Activated naive CD4-positive, alpha-beta T cell treated with anti-CD3 and anti-CD28 coated beads, Interleukin-2, amount 10 ng/mL, durations not matched to agents 7 days and 5 days (primary cell): ENCODE measurements at regions not wholly inside any gene's neighbourhood (a gene's known extent, or its start where the extent isn't known, plus 50 kb on each side); places are given as distances from the start of the nearest gene placed in this dataset.
"Not testable (repeated sequence)": the region's sequence is repeated elsewhere in the genome, so short reads cannot be mapped to it uniquely, and the experiment has no call there.

Experiments used
- CTCF ChIA-PET: fragments of 350-600 bp; sonication (Branson Sonifier 250); formaldehyde crosslinking; loops from one replicate; lab custom pipeline; 2021; ENCODE audit warnings: antibody characterized with exemption; lab: Charles Lee
- DNase-seq: peaks from one replicate; pipeline ENCODE4 v3.0.0-alpha.2; 2020
- H3K27ac Mint-ChIP-seq: one replicate; pipeline ENCODE4 v1.8.0; 2021; ENCODE audit warnings: mild to moderate bottlenecking, moderate library complexity, mixed read lengths
- H3K27me3 Mint-ChIP-seq: one replicate; pipeline ENCODE4 v1.8.0; 2021; ENCODE audit warnings: mild to moderate bottlenecking, mixed read lengths
- H3K36me3 Mint-ChIP-seq: one replicate; pipeline ENCODE4 v1.8.0; 2021; ENCODE audit warnings: mixed read lengths
- H3K4me1 Mint-ChIP-seq: one replicate; pipeline ENCODE4 v1.8.0; 2021; ENCODE audit warnings: mixed read lengths
- H3K4me3 Mint-ChIP-seq: one replicate; pipeline ENCODE4 v1.8.0; 2021; ENCODE audit warnings: mild to moderate bottlenecking, moderate library complexity, mixed read lengths
- H3K9me3 Mint-ChIP-seq: one replicate; pipeline ENCODE4 v1.8.0; 2021; ENCODE audit warnings: mixed read lengths

DNA sequence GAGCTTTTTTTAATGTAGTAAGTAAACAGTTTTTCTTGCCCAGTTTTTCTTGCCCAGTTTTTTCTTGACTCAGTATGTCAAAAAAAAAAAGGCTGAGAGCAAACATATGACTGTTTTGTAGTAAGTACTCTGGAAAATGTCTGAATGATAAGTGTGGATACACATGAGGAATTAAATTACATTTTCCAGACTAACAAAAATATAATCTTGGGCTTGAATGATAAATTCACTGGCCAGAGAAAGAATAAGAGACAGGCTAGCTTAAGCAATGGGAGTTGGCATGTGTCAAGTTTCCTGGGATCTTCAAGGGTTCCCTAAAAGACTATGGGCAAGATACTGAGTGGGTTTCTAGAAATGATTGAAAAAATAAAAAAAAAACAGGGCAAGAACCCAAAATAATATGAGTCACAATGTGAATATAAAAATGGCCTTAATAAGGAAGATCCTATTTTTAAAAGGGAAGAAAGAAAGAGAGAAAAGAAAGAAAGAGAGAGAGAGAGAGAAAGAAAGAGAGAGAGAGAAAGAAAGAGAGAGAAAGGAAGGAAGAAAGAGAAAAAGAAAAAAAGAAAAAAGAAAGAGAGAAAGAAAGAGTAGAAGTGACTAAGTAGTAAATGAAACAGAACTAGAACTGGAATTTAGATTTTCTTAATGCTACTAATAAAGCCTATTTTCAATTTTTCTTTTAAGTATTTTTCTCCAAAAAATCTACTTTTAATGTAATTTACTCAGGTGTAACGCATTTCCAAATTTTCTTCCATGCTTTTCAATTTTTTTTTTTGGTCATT is 60.2 kb downstream of the TFPI2 start:
- H3K4me1 Mint-ChIP-seq, result no peaks in the 10 kb centered on the region
- DNase-seq, result no peak
- CTCF ChIA-PET, result no interaction called here
- no peaks in the 10 kb centered on the region for H3K27me3 Mint-ChIP-seq
- H3K27ac Mint-ChIP-seq, result no peak overlapping the region
- H3K9me3 Mint-ChIP-seq, result no peaks in the 10 kb centered on the region
- no peaks in the 10 kb centered on the region for H3K36me3 Mint-ChIP-seq
- H3K4me3 Mint-ChIP-seq, result no peak overlapping the region

DNA sequence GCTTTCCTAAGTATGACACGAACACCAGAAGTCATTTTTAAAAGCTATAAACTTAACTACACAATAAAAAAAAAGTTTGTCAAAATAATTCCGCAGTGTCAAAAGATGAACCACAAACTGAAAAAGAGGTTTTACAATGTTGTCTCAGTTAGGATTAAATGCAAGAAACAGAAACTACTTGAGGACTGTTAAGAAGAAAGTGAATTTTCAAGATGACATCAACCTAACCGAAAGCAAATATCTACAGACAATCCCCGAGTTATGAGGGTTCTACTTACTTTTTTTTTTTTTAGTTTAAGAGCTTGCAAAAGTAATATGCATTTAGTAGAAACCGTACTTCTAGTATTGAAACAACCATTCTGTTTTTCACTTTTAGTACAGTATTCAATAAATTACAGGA is 62.3 kb downstream of the TFPI2 start:
- no peak overlapping the region for H3K27ac Mint-ChIP-seq
- no peak for DNase-seq
- CTCF ChIA-PET, result no interaction called here
- no peaks in the 10 kb centered on the region for H3K4me1 Mint-ChIP-seq
- H3K36me3 Mint-ChIP-seq, result no peaks in the 10 kb centered on the region
- H3K4me3 Mint-ChIP-seq, result no peak overlapping the region
- H3K9me3 Mint-ChIP-seq, result no peaks in the 10 kb centered on the region
- H3K27me3 Mint-ChIP-seq, result no peaks in the 10 kb centered on the region

DNA sequence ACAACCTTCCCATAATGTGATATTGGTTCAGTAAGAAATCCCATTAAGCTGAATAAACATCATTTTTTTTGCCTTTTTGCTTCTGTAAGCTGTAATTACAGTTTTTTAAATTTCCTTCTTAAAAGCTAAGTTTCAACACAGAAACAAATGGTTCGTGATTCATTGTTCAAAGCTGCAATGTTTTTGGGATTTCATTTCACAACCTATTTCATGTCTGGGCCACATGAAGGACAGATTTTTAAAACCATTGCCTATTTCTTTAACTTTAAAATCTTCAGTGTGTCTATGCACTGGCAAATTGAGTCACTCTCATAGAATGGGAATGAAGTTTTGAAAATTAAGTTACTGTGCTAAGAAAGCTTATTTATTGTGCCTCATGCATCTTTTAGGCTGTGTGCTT is 66.9 kb downstream of the TFPI2 start:
- DNase-seq, result no peak
- H3K4me1 Mint-ChIP-seq, result no peaks in the 10 kb centered on the region
- CTCF ChIA-PET, result no interaction called here
- H3K4me3 Mint-ChIP-seq, result no peak overlapping the region
- H3K9me3 Mint-ChIP-seq, result no peaks in the 10 kb centered on the region
- no peaks in the 10 kb centered on the region for H3K36me3 Mint-ChIP-seq
- no peak overlapping the region for H3K27ac Mint-ChIP-seq
- no peaks in the 10 kb centered on the region for H3K27me3 Mint-ChIP-seq

DNA sequence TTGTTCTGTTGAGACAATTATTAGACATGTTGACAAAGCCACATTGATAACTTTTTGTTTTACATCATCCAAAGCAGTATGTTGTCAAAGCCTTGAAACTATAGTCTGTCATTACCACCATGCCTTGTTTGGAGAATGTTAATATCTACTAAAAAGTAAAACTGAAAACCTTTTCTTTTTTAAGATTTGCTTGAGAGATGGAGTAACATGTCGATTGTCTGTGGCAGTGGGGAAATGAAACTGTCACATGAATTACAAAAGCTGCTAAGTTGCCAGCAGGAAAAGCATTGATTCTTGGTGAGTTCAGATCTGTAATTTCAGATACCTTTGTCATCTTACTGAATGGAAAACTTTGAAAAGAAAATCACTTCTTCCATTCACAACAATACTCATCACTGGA is 69.1 kb downstream of the TFPI2 start:
- CTCF ChIA-PET, result no interaction called here
- no peaks in the 10 kb centered on the region for H3K4me1 Mint-ChIP-seq
- no peaks in the 10 kb centered on the region for H3K36me3 Mint-ChIP-seq
- H3K27ac Mint-ChIP-seq, result no peak overlapping the region
- no peaks in the 10 kb centered on the region for H3K27me3 Mint-ChIP-seq
- no peak for DNase-seq
- no peaks in the 10 kb centered on the region for H3K9me3 Mint-ChIP-seq
- no peak overlapping the region for H3K4me3 Mint-ChIP-seq

DNA sequence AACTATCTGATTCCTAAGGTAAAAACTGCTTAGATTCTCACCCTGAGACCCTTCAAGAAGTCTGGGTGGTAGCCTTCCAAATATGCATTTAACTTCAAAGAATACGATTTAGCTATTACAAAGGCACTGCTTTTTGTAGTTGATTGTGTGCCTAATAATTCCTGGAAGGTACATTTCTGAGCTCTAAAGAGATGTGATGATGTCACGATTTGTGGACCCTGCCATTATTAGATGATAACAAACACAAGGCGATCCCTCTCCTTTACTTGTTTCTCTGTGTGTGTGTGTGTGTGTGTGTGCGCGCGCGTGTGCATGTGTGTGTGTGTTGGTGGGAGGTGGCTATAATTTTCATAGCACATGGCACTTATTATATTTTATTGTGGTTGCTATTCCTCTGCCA is 70.9 kb downstream of the TFPI2 start:
- Mint-ChIP-seq H3K27ac (no peak overlapping the region), H3K9me3 (no peaks in the 10 kb centered on the region)
- CTCF ChIA-PET, result no interaction called here

DNA sequence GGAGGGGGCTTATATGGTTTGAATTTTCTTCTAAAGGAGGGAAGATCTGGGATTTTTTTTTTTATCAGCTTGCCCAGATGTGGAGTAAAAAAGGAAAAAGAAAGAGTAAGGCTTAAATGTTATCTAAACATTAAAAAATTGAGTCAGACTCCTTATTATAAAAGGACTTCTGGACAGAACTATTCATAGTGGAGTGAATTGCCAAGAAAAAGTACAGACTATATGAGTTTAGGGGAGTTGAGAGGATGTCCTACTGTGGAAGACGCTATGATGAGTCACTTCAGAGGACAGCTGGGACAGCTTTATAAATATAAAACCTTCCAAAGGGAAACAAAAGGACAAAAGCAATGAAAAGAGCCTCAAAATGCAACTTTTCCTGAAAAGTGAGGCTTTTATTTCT is 73.0 kb downstream of the TFPI2 start:
- Mint-ChIP-seq H3K9me3 (no peaks in the 10 kb centered on the region), H3K27me3 (no peaks in the 10 kb centered on the region), H3K27ac (no peak overlapping the region), H3K4me1 (no peaks in the 10 kb centered on the region), H3K4me3 (no peak overlapping the region), H3K36me3 (no peaks in the 10 kb centered on the region)
- CTCF ChIA-PET, result no interaction called here
- DNase-seq, result no peak

More for the DNA sequence above, 70.9 kb downstream of the TFPI2 start:
- Mint-ChIP-seq H3K4me3 (no peak overlapping the region), H3K36me3 (no peaks in the 10 kb centered on the region), H3K4me1 (no peaks in the 10 kb centered on the region), H3K27me3 (no peaks in the 10 kb centered on the region)
- no peak for DNase-seq

DNA sequence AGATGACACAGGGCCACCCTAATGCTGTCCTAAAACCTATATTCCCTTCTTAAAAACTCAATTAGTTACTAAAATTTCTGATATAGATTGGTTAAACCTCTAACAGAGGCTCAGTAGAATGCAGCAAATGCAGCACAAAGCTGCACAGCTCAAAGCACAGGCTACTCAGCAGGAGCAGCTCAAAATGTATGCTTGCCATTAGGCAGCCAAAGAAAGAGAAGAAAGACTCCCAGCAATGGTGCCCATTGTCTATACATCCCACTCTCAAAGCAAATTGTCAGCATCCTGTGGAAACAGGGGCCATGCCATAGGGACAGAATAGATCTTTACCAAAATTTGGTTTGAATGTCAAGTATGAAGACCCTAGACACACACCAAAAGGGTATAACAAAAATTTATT is 73.5 kb downstream of the TFPI2 start:
- Mint-ChIP-seq H3K36me3 (no peaks in the 10 kb centered on the region), H3K9me3 (no peaks in the 10 kb centered on the region), H3K27ac (no peak overlapping the region), H3K4me1 (no peaks in the 10 kb centered on the region), H3K27me3 (no peaks in the 10 kb centered on the region), H3K4me3 (no peak overlapping the region)
- CTCF ChIA-PET, result no interaction called here
- DNase-seq, result no peak

DNA sequence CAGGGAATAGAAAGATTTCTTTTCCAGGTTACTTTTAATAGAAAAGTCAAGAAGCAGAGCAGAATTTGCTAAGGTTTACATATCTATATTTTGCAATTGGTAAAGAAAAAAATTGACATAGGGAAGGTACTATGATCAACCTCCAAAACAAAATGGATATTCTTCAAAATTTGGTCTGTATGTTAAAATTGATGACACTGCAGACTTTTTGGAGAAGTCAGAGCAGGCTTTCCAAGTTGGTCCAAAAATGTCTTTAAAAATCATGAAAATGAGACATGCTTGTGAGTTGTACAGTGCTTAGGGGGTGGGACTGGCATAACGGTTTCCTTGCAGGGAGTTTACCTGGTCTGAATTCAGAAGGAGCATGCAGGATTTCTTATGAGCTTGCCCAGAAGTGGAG is 77.0 kb downstream of the TFPI2 start:
- Mint-ChIP-seq H3K9me3 (no peaks in the 10 kb centered on the region), H3K27me3 (no peaks in the 10 kb centered on the region), H3K4me3 (no peak overlapping the region), H3K4me1 (no peaks in the 10 kb centered on the region), H3K36me3 (no peaks in the 10 kb centered on the region), H3K27ac (no peak overlapping the region)
- CTCF ChIA-PET, result no interaction called here
- DNase-seq, result no peak

DNA sequence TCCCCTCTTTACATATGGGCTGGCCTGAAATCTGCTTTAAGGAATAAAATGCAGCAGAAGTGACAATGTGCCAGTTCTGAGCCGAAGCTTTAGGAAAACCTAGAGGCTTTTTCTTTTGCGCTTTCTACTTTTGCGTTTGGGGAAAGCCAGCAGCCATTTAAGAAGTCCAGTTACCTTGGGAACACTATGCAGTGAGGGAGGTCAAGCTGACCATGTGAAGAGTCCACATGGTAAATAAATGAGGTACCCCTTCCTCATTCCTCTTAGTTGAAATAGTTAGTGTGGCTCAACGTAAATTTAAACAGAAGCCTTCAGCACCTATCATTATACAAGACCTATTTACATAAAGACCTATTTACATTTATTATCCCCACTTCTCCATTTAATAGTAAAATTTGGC is 78.5 kb downstream of the TFPI2 start:
- Mint-ChIP-seq H3K9me3 (no peaks in the 10 kb centered on the region), H3K27me3 (no peaks in the 10 kb centered on the region), H3K4me1 (no peaks in the 10 kb centered on the region), H3K36me3 (no peaks in the 10 kb centered on the region), H3K27ac (no peak overlapping the region), H3K4me3 (no peak overlapping the region)
- CTCF ChIA-PET, result no interaction called here
- DNase-seq, result no peak

DNA sequence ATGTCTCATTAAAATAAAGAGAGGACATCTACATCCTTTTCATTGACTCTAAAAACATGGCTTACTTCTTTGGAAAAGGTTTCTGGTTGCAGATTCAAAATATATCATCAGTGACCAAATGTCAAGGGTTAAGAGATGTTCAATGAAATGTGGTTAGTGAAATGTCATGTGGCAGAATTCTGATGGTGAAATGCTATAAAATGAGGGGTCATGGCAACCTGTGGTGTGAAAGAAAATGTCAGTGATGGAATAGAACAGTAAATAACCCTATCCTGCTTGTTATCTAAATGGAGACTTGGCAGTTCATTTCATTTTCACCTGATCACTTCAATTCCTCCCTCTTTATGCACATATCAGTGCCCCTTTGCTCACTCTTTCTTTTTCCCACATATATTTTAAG is 79.4 kb downstream of the TFPI2 start:
- Mint-ChIP-seq H3K4me1 (no peaks in the 10 kb centered on the region), H3K4me3 (no peak overlapping the region), H3K36me3 (no peaks in the 10 kb centered on the region), H3K27ac (no peak overlapping the region), H3K27me3 (no peaks in the 10 kb centered on the region), H3K9me3 (no peaks in the 10 kb centered on the region)
- no peak for DNase-seq
- CTCF ChIA-PET, result no interaction called here

DNA sequence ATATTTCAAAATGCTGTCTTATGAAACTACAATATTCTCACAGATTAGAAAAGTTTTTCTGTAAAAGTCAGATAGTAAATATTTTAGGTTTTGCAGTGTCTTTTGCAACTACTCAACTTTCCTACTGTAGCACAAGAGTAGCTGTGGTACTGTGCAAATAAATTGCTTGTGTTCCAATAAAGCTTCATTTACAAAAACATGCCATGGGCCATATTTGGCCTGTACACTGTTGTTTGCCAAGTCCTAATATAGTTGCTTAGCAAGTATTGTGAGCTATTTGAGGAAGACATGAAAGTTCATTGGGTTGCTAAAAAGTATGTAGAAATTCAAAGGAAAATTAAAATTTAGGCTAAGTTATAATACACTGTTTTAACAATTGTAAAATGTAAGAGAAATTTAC is 80.0 kb downstream of the TFPI2 start:
- H3K27ac Mint-ChIP-seq, result no peak overlapping the region
- H3K4me3 Mint-ChIP-seq, result no peak overlapping the region
- no peaks in the 10 kb centered on the region for H3K36me3 Mint-ChIP-seq
- H3K27me3 Mint-ChIP-seq, result no peaks in the 10 kb centered on the region
- CTCF ChIA-PET, result no interaction called here
- no peaks in the 10 kb centered on the region for H3K9me3 Mint-ChIP-seq
- no peak for DNase-seq
- no peaks in the 10 kb centered on the region for H3K4me1 Mint-ChIP-seq

DNA sequence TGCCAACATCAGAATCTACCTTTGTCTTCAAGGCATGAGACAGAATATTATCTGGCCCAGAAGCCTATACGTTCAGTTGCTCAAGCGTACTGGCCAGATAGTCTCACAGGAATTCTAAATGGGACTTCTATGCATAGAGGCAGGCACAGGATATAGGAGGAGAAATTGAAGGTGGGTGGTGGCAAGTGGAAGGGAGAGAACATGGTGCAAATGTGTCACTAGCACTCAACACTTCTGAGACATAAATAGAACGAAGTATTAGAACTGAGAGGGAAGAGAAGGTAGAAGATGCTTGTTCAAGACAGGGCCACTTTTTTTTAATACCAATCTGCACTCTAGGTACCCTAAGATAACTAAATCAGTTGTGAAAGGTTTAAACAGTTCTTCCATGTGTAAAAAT is 85.8 kb downstream of the TFPI2 start:
- no peaks in the 10 kb centered on the region for H3K36me3 Mint-ChIP-seq
- no peak for DNase-seq
- no peaks in the 10 kb centered on the region for H3K4me1 Mint-ChIP-seq
- no peak overlapping the region for H3K27ac Mint-ChIP-seq
- no peaks in the 10 kb centered on the region for H3K27me3 Mint-ChIP-seq
- CTCF ChIA-PET, result no interaction called here
- H3K9me3 Mint-ChIP-seq, result no peaks in the 10 kb centered on the region
- no peak overlapping the region for H3K4me3 Mint-ChIP-seq

DNA sequence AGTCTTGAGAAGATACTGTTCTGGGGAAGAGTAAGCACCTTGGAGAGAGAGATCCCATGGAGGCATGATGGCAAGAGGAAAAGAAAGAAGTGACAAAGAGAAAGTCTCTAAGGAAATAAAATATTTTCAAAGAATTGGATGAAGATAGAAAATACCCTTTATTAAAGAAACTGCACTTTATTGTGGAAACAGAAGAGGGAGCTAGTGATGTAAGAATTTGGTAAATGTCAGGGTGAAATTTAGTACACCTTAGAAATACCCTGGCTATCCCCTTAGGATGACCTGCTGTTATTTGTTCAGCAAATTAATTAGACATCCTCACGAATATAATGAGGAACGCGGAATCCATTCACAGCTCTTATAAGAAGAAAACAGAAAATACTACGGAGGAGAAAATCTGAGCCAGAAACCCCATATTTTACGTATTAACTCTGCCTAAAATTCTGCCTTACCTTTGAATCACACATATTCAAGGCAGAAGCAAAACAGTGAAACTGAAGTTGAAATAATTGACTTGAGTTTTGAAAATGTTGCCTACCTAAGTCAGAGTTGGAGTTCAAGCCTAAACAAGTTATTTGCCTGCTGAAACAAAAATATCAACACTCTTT is 90.7 kb downstream of the TFPI2 start:
- Mint-ChIP-seq H3K27ac (no peak overlapping the region), H3K4me3 (no peak overlapping the region), H3K27me3 (no peaks in the 10 kb centered on the region), H3K9me3 (no peaks in the 10 kb centered on the region), H3K4me1 (no peaks in the 10 kb centered on the region), H3K36me3 (no peaks in the 10 kb centered on the region)
- no peak for DNase-seq
- CTCF ChIA-PET, result no interaction called here

DNA sequence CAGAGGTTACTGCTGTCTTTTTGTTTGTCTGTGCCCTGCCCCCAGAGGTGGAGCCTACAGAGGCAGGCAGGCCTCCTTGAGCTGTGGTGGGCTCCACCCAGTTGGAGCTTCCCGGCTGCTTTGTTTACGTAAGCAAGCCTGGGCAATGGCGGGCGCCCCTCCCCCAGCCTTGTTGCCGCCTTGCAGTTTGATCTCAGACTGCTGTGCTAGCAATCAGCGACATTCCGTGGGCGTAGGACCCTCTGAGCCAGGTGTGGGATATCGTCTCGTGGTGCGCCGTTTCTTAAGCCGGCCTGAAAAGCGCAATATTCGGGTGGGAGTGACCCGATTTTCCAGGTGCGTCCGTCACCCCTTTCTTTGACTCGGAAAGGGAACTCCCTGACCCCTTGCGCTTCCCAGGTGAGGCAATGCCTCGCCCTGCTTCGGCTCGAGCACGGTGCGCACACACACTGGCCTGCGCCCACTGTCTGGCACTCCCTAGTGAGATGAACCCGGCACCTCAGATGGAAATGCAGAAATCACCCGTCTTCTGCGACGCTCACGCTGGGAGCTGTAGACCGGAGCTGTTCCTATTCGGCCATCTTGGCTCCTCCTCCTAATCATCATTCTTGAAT is 97.4 kb downstream of the TFPI2 start:
- DNase-seq, H3K4me3 Mint-ChIP-seq, H3K27me3 Mint-ChIP-seq, H3K9me3 Mint-ChIP-seq, H3K36me3 Mint-ChIP-seq, H3K27ac Mint-ChIP-seq, H3K4me1 Mint-ChIP-seq, CTCF ChIA-PET: not testable (repeated sequence)

DNA sequence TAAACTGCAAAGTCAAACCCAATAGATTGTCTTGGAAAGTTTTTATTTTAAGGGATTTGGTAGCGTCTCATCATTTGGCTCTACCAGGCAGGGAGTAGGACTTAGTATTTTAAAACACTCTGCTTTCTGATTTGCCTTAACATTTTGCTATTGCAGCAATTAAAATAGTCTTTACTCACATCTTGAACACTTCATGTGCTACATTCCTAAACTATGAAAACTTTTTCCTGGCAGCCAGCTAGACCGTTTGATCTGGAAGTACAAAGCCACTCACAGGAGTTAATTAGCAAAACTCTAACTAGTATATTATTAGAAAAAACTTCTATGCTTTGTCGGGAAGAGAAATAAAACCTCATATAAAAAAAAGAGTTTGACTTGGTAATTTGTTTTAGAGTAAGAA is 111.4 kb downstream of the TFPI2 start:
- Mint-ChIP-seq H3K4me1 (no peaks in the 10 kb centered on the region), H3K27me3 (no peaks in the 10 kb centered on the region), H3K27ac (no peak overlapping the region), H3K36me3 (no peaks in the 10 kb centered on the region), H3K9me3 (no peaks in the 10 kb centered on the region), H3K4me3 (no peak overlapping the region)
- CTCF ChIA-PET, result no interaction called here
- DNase-seq, result no peak
